ENCODE measurements at regions not wholly inside any gene's neighbourhood (a gene's known extent, or its start where the extent isn't known, plus 50 kb on each side); places are given as distances from the start of the nearest gene placed in this dataset.

DNA sequence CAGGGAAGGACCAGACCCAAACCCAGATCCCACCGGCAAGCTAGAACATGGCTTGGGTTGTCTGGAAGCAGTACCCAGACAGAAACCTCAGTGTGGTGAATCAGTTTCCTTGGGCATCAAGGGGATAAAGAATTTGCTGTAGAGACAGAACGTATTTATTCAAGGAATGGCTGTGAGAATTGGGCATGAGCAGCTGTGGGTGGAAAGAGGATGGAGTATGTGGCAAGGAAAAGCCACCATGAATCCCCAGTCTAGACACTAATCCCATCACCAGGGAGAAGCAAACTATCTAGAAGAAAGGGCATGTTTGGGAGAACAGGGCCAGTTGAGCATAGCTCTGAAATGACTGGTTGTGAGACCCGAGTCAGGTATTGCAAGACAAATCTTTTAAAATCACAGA lies 109.2 kb downstream of the TOMM20 start:
- Histone ChIP-seq H3K27me3 (ENCODE audit: insufficient read depth, low read length) (no peaks in the 10 kb centered on the region), H3K4ac (ENCODE audit: low read depth, low read length) (no peak overlapping the region), H2BK5ac (ENCODE audit: low read depth, low read length, poor library complexity) (no peak overlapping the region), H3K23ac (ENCODE audit: low read length) (no peak overlapping the region), H3K4me3 (ENCODE audit: low read depth, low read length) (no peak overlapping the region), H3K4me2 (ENCODE audit: low read length) (no peak overlapping the region), H4K91ac (ENCODE audit: low read depth, low read length) (peak overlapping the region; percentile 50), H3K18ac (ENCODE audit: low read length) (no peak overlapping the region), H2AFZ (ENCODE audit: insufficient read depth, low read length, poor library complexity) (no peak overlapping the region), H3K9ac (ENCODE audit: low read length) (no peak overlapping the region), H2BK12ac (ENCODE audit: low read length) (peak overlapping the region; percentile 47), H3K36me3 (ENCODE audit: control insufficient read depth in 1 of 2, insufficient read depth in 2 of 2, low read length in 2 of 2) (no peaks in the 10 kb centered on the region), H3K9me3 (ENCODE audit: insufficient read depth, low read depth, low read length) (peaks cover 1% of the 10 kb centered on the region), H2AK5ac (ENCODE audit: low read length) (no peak overlapping the region), H3K27ac (ENCODE audit: low read depth, low read length) (no peak overlapping the region), H4K12ac (ENCODE audit: low read depth, low read length) (no peak overlapping the region), H3K14ac (ENCODE audit: low read length) (no peak overlapping the region), H2BK120ac (ENCODE audit: insufficient read depth, low read length, poor library complexity) (no peak overlapping the region), H3K4me1 (ENCODE audit: control insufficient read depth in 1 of 2, insufficient read depth in 2 of 2, low read length in 2 of 2) (peaks cover 13 to 14% of the 10 kb centered on the region in 2 experiments), H3K79me1 (ENCODE audit: low read length) (peaks cover 7% of the 10 kb centered on the region), H3K79me2 (ENCODE audit: control insufficient read depth, insufficient read depth, low read length, poor library complexity) (no peaks in the 10 kb centered on the region), H4K8ac (ENCODE audit: low read depth, low read length) (no peak overlapping the region)
- DNase-seq: peak; percentile 69 to 70
- no CpG with 5 or more reads among the region's 3 CpGs for WGBS (ENCODE audit: extremely low coverage, insufficient coverage, insufficient read length)

- Histone ChIP-seq H2BK12ac (ENCODE audit: low read length) (peak overlapping the region; percentile 33), H3K9ac (ENCODE audit: low read length) (no peak overlapping the region)
Observed at GRCh38 chr1:235018720-235019444, 109.8 kb downstream of the TOMM20 start.

DNA sequence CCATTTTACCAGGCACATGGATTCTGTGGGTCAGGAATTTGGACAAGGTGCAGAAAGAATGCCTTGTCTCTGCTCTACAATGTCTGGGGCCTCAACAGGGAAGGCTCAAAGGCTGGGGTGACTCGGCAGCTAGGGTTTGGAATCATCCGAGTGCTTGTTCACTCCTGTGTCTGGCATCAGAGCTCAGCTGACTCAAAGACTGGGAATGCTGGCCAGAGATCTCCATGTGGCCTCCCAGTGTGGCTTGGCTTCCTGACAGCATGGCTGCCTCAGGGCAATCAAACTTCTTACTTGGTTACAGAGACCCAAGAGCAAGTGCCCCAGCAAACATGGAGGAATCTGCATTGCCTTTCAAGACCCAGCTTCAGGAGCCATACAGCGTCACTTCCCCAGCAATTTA lies 110.5 kb downstream of the TOMM20 start:
- Histone ChIP-seq H2BK12ac (ENCODE audit: low read length) (peak overlapping the region; percentile 33), H3K9ac (ENCODE audit: low read length) (no peak overlapping the region), H3K4me1 (ENCODE audit: control insufficient read depth in 1 of 2, insufficient read depth in 2 of 2, low read length in 2 of 2) (peaks cover 17 to 18% of the 10 kb centered on the region in 2 experiments), H3K9me3 (ENCODE audit: insufficient read depth, low read depth, low read length) (peaks cover 1% of the 10 kb centered on the region), H3K14ac (ENCODE audit: low read length) (peak overlapping the region; percentile 4), H2BK120ac (ENCODE audit: insufficient read depth, low read length, poor library complexity) (peak overlapping the region; percentile 10), H3K4me3 (ENCODE audit: low read depth, low read length) (no peak overlapping the region), H3K27me3 (ENCODE audit: insufficient read depth, low read length) (no peaks in the 10 kb centered on the region), H3K23ac (ENCODE audit: low read length) (no peak overlapping the region), H3K79me2 (ENCODE audit: control insufficient read depth, insufficient read depth, low read length, poor library complexity) (no peaks in the 10 kb centered on the region), H3K36me3 (ENCODE audit: control insufficient read depth in 1 of 2, insufficient read depth in 2 of 2, low read length in 2 of 2) (no peaks in the 10 kb centered on the region), H4K12ac (ENCODE audit: low read depth, low read length) (no peak overlapping the region), H3K4ac (ENCODE audit: low read depth, low read length) (no peak overlapping the region), H3K18ac (ENCODE audit: low read length) (peak overlapping the region; percentile 16), H2BK5ac (ENCODE audit: low read depth, low read length, poor library complexity) (peak overlapping the region; percentile 53), H4K91ac (ENCODE audit: low read depth, low read length) (peak overlapping the region; percentile 38), H2AK5ac (ENCODE audit: low read length) (no peak overlapping the region), H3K79me1 (ENCODE audit: low read length) (peaks cover 12% of the 10 kb centered on the region), H3K27ac (ENCODE audit: low read depth, low read length) (peak overlapping the region; percentile 84), H3K4me2 (ENCODE audit: low read length) (no peak overlapping the region), H4K8ac (ENCODE audit: low read depth, low read length) (no peak overlapping the region), H2AFZ (ENCODE audit: insufficient read depth, low read length, poor library complexity) (no peak overlapping the region)
- WGBS (ENCODE audit: extremely low coverage, insufficient coverage, insufficient read length): no CpG with 5 or more reads among the region's 3 CpGs
- peak; percentile 87 to 94 for DNase-seq

More at GRCh38 chr1:235018720-235019444, 109.8 kb downstream of the TOMM20 start:
- no peak overlapping the region for H2AFZ ChIP-seq (ENCODE audit: insufficient read depth, low read length, poor library complexity)
- H3K4ac ChIP-seq (ENCODE audit: low read depth, low read length): no peak overlapping the region
- peaks cover 13 to 14% of the 10 kb centered on the region in 2 experiments for H3K4me1 ChIP-seq (ENCODE audit: control insufficient read depth in 1 of 2, insufficient read depth in 2 of 2, low read length in 2 of 2)
- H3K18ac ChIP-seq (ENCODE audit: low read length): no peak overlapping the region
- H3K36me3 ChIP-seq (ENCODE audit: control insufficient read depth in 1 of 2, insufficient read depth in 2 of 2, low read length in 2 of 2): no peaks in the 10 kb centered on the region
- H3K79me1 ChIP-seq (ENCODE audit: low read length): peaks cover 7% of the 10 kb centered on the region
- no peak overlapping the region for H4K12ac ChIP-seq (ENCODE audit: low read depth, low read length)
- peak overlapping the region; percentile 50 for H4K91ac ChIP-seq (ENCODE audit: low read depth, low read length)
- no peak overlapping the region for H4K8ac ChIP-seq (ENCODE audit: low read depth, low read length)
- H3K4me3 ChIP-seq (ENCODE audit: low read depth, low read length): no peak overlapping the region
- H3K14ac ChIP-seq (ENCODE audit: low read length): peak overlapping the region; percentile 4
- H3K23ac ChIP-seq (ENCODE audit: low read length): no peak overlapping the region
- no peak overlapping the region for H2AK5ac ChIP-seq (ENCODE audit: low read length)
- no peak for DNase-seq
- H3K79me2 ChIP-seq (ENCODE audit: control insufficient read depth, insufficient read depth, low read length, poor library complexity): no peaks in the 10 kb centered on the region
- H3K27me3 ChIP-seq (ENCODE audit: insufficient read depth, low read length): no peaks in the 10 kb centered on the region
- H2BK5ac ChIP-seq (ENCODE audit: low read depth, low read length, poor library complexity): peak overlapping the region; percentile 53
- H3K4me2 ChIP-seq (ENCODE audit: low read length): no peak overlapping the region
- H3K9me3 ChIP-seq (ENCODE audit: insufficient read depth, low read depth, low read length): peaks cover 1% of the 10 kb centered on the region
- WGBS (ENCODE audit: extremely low coverage, insufficient coverage, insufficient read length): no CpG with 5 or more reads among the region's 3 CpGs
- H2BK120ac ChIP-seq (ENCODE audit: insufficient read depth, low read length, poor library complexity): peak overlapping the region; percentile 10
- H3K27ac ChIP-seq (ENCODE audit: low read depth, low read length): peak overlapping the region; percentile 84

DNA sequence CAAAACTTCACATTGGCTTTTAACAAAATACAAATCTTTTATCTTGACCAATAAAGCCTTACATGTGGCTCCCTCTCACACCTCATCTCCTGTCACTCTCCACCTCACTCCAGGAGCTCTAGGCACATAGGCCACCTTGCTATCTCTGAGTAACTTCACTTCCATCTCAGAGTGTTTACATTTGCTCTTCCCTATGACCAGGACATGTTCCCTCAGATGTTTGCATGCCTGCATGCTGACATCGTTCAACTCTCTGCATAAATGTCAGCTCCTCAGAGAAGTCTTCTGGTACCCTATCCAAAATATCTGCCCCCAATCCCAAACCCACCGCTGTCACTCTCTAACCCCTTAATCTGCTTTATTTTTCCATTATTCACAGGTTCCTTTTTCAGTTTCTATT lies 110.9 kb downstream of the TOMM20 start:
- Histone ChIP-seq H3K4ac (ENCODE audit: low read depth, low read length) (no peak overlapping the region), H3K27me3 (ENCODE audit: insufficient read depth, low read length) (no peaks in the 10 kb centered on the region), H2AFZ (ENCODE audit: insufficient read depth, low read length, poor library complexity) (no peak overlapping the region), H3K79me2 (ENCODE audit: control insufficient read depth, insufficient read depth, low read length, poor library complexity) (peaks cover 1% of the 10 kb centered on the region), H3K23ac (ENCODE audit: low read length) (no peak overlapping the region), H4K91ac (ENCODE audit: low read depth, low read length) (peak overlapping the region; percentile 8), H3K4me2 (ENCODE audit: low read length) (no peak overlapping the region), H3K9ac (ENCODE audit: low read length) (no peak overlapping the region), H3K14ac (ENCODE audit: low read length) (no peak overlapping the region), H2BK120ac (ENCODE audit: insufficient read depth, low read length, poor library complexity) (no peak overlapping the region), H4K8ac (ENCODE audit: low read depth, low read length) (no peak overlapping the region), H3K4me1 (ENCODE audit: control insufficient read depth in 1 of 2, insufficient read depth in 2 of 2, low read length in 2 of 2) (peaks cover 19 to 21% of the 10 kb centered on the region in 2 experiments), H3K27ac (ENCODE audit: low read depth, low read length) (peak overlapping the region; percentile 84), H3K79me1 (ENCODE audit: low read length) (peaks cover 16% of the 10 kb centered on the region), H3K4me3 (ENCODE audit: low read depth, low read length) (no peak overlapping the region), H3K18ac (ENCODE audit: low read length) (no peak overlapping the region), H4K12ac (ENCODE audit: low read depth, low read length) (no peak overlapping the region), H2AK5ac (ENCODE audit: low read length) (no peak overlapping the region), H2BK12ac (ENCODE audit: low read length) (no peak overlapping the region), H3K9me3 (ENCODE audit: insufficient read depth, low read depth, low read length) (peaks cover 1% of the 10 kb centered on the region), H3K36me3 (ENCODE audit: control insufficient read depth in 1 of 2, insufficient read depth in 2 of 2, low read length in 2 of 2) (no peaks in the 10 kb centered on the region), H2BK5ac (ENCODE audit: low read depth, low read length, poor library complexity) (no peak overlapping the region)
- no CpG with 5 or more reads among the region's 2 CpGs for WGBS (ENCODE audit: extremely low coverage, insufficient coverage, insufficient read length)
- DNase-seq: peak in 1 of 2 donors; percentile 19
